H9 (cell line): ENCODE measurements at regions not wholly inside any gene's neighbourhood (a gene's known extent, or its start where the extent isn't known, plus 50 kb on each side); places are given as distances from the start of the nearest gene placed in this dataset.

Experiments used
- DNase-seq: peaks from one replicate; pipeline ENCODE4 v3.0.0-alpha.2; 2017
- H2AFZ ChIP-seq: one replicate; pipeline ENCODE4 v1.6.1; 2013; ENCODE audit warnings: mild to moderate bottlenecking, low read length, control low read depth, moderate library complexity
- H2AK5ac ChIP-seq: 2 replicates; pipeline ENCODE4 v1.6.1; 2013; ENCODE audit warnings: low read length, control low read depth, mixed read lengths; ENCODE audit not compliant: insufficient read length
- H2BK120ac ChIP-seq: one replicate; pipeline ENCODE4 v1.6.1; 2013; ENCODE audit warnings: low read depth, mild to moderate bottlenecking, low read length, control low read depth, inconsistent platforms; ENCODE audit not compliant: poor library complexity, severe bottlenecking
- H2BK12ac ChIP-seq: 2 replicates; pipeline ENCODE4 v1.6.1; 2013; ENCODE audit warnings: low read length, control low read depth, mixed read lengths, low read depth; ENCODE audit not compliant: insufficient read length
- H2BK15ac ChIP-seq: 2 replicates; pipeline ENCODE4 v1.6.1; 2013; ENCODE audit warnings: low read depth, low read length, control low read depth
- H2BK20ac ChIP-seq: one replicate; pipeline ENCODE4 v1.6.1; 2013; ENCODE audit warnings: low read depth, mild to moderate bottlenecking, low read length, control low read depth, inconsistent platforms; ENCODE audit not compliant: poor library complexity, severe bottlenecking
- H2BK5ac ChIP-seq: 2 replicates; pipeline ENCODE4 v1.6.1; 2013; ENCODE audit warnings: low read length, control low read depth, mixed read lengths; ENCODE audit not compliant: insufficient read length
- H3K14ac ChIP-seq: 2 replicates; pipeline ENCODE4 v1.6.1; 2013; ENCODE audit warnings: low read length, control low read depth; ENCODE audit not compliant: insufficient read depth
- H3K18ac ChIP-seq: 2 replicates; pipeline ENCODE4 v1.6.1; 2013; ENCODE audit warnings: low read depth, mild to moderate bottlenecking, mixed read lengths, low read length, control low read depth; ENCODE audit not compliant: insufficient read length
- H3K23ac ChIP-seq: 2 replicates; pipeline ENCODE4 v1.6.1; 2013; ENCODE audit warnings: low read length, control low read depth, mixed read lengths, low read depth; ENCODE audit not compliant: insufficient read length
- H3K23me2 ChIP-seq: 2 replicates; pipeline ENCODE4 v1.6.1; 2013; ENCODE audit warnings: low read depth, mild to moderate bottlenecking, mixed read lengths, low read length, control low read depth; ENCODE audit not compliant: insufficient read length, poor library complexity, severe bottlenecking
- H3K27ac ChIP-seq: 2 replicates; pipeline ENCODE4 v1.5.1; 2013; ENCODE audit warnings: low read length, control low read depth, mixed read lengths, low read depth; ENCODE audit not compliant: insufficient read length
- H3K27me3 ChIP-seq: 2 replicates; pipeline ENCODE4 v1.6.1; 2013; ENCODE audit warnings: low read length, control low read depth, inconsistent platforms; ENCODE audit not compliant: insufficient read depth
- H3K4ac ChIP-seq: 2 replicates; pipeline ENCODE4 v1.6.1; 2013; ENCODE audit warnings: low read depth, mild to moderate bottlenecking, control low read depth, inconsistent platforms, low read length, moderate library complexity
- H3K4me1 ChIP-seq: 2 replicates; pipeline ENCODE4 v1.6.1; 2013; ENCODE audit warnings: low read length, control low read depth, inconsistent platforms; ENCODE audit not compliant: insufficient read depth
- H3K4me2 ChIP-seq: 2 replicates; pipeline ENCODE4 v1.6.1; 2013; ENCODE audit warnings: low read length, control low read depth, mixed read lengths; ENCODE audit not compliant: insufficient read length, insufficient read depth
- H3K56ac ChIP-seq: 2 replicates; pipeline ENCODE4 v1.6.1; 2013; ENCODE audit warnings: low read depth, mild to moderate bottlenecking, mixed read lengths, low read length, control low read depth; ENCODE audit not compliant: insufficient read length
- H3K79me1 ChIP-seq: 2 replicates; pipeline ENCODE4 v1.6.1; 2013; ENCODE audit warnings: low read depth, mild to moderate bottlenecking, moderate library complexity, low read length, control low read depth, inconsistent platforms; ENCODE audit not compliant: insufficient read depth, poor library complexity, severe bottlenecking
- H3K79me2 ChIP-seq: 2 replicates; pipeline ENCODE4 v1.6.1; 2013; ENCODE audit warnings: low read length, control low read depth, inconsistent platforms; ENCODE audit not compliant: insufficient read depth
- H3K9ac ChIP-seq: 2 replicates; pipeline ENCODE4 v1.6.1; 2013; ENCODE audit warnings: low read length, control low read depth, mixed read lengths; ENCODE audit not compliant: insufficient read length; ENCODE audit errors: extremely low read depth
- H3K9me3 ChIP-seq: one replicate; pipeline ENCODE4 v1.6.1; 2013; ENCODE audit warnings: low read depth, low read length, inconsistent platforms; ENCODE audit not compliant: control insufficient read depth
- H3T11ph ChIP-seq: one replicate; pipeline ENCODE4 v1.6.1; 2013; ENCODE audit warnings: mild to moderate bottlenecking, low read length, control low read depth, inconsistent platforms
- H4K20me1 ChIP-seq: one replicate; pipeline ENCODE4 v1.6.1; 2013; ENCODE audit not compliant: control insufficient read depth, insufficient read length, insufficient read depth
- H4K5ac ChIP-seq: 2 replicates; pipeline ENCODE4 v1.6.1; 2013; ENCODE audit warnings: low read depth, mild to moderate bottlenecking, mixed read lengths, low read length, control low read depth; ENCODE audit not compliant: insufficient read length
- H4K8ac ChIP-seq: replicated peaks from 2 replicates; pipeline ENCODE4 v1.6.1; 2013; ENCODE audit warnings: low read length, control low read depth, mixed read lengths, low read depth; ENCODE audit not compliant: insufficient read length
- H4K91ac ChIP-seq: 2 replicates; pipeline ENCODE4 v1.6.1; 2013; ENCODE audit warnings: low read depth, mild to moderate bottlenecking, moderate library complexity, mixed read lengths, low read length, control low read depth; ENCODE audit not compliant: insufficient read length
- H3K27ac Mint-ChIP-seq, 3 experiments: 2 replicates in 2 of 3; 3 replicates in 1 of 3; pipeline ENCODE4 v1.8.0; 2020 to 2021; ENCODE audit warnings: mixed read lengths in 3 of 3, mild to moderate bottlenecking in 1 of 3, moderate library complexity in 1 of 3
- H3K27me3 Mint-ChIP-seq: 2 replicates; pipeline ENCODE4 v1.8.0; 2021; ENCODE audit warnings: low read depth, mild to moderate bottlenecking, moderate library complexity, mixed read lengths
- H3K36me3 Mint-ChIP-seq, 3 experiments: 2 replicates in 2 of 3; 3 replicates in 1 of 3; pipeline ENCODE4 v1.8.0; 2020 to 2021; ENCODE audit warnings: low read depth in 3 of 3, mixed read lengths in 3 of 3; ENCODE audit not compliant: insufficient read depth in 1 of 3
- H3K4me1 Mint-ChIP-seq, 2 experiments: 2 replicates each; pipeline ENCODE4 v1.8.0; 2020; ENCODE audit warnings: mixed read lengths in 2 of 2
- H3K4me3 Mint-ChIP-seq, 2 experiments: 2 replicates in 1 of 2; 3 replicates in 1 of 2; pipeline ENCODE4 v1.8.0; 2020 to 2021; ENCODE audit warnings: mild to moderate bottlenecking in 2 of 2, mixed read lengths in 2 of 2, moderate library complexity in 1 of 2
- H3K9me3 Mint-ChIP-seq, 2 experiments: 2 replicates in 1 of 2; 3 replicates in 1 of 2; pipeline ENCODE4 v1.8.0; 2020; ENCODE audit warnings: mild to moderate bottlenecking in 2 of 2, mixed read lengths in 2 of 2, moderate library complexity in 1 of 2
- CTCF ChIP-seq: fragments of 200-600 bp; sonication (generic); conservative IDR thresholded peaks from 3 replicates; pipeline ENCODE4 v1.8.0; 2021; ENCODE audit warnings: antibody characterized with exemption, mild to moderate bottlenecking
- WGBS: extraction: QIAGEN DNeasy Blood & Tissue Kit; methylation state at CpG from one replicate; pipeline ENCODE4 v1.1.7; 2013; ENCODE audit warnings: missing lambda C conversion rate, low lambda C conversion rate, mixed read lengths; ENCODE audit not compliant: insufficient read length; ENCODE audit errors: extremely low coverage; 5-methylcytosine and 5-hydroxymethylcytosine counted together

GRCh38 chr16:55072976-55073375 lies 142.3 kb downstream of the IRX5 start:
- WGBS, result no CpG with 5 or more reads among the region's 1 CpG
- no peak for TF ChIP-seq CTCF

More at GRCh38 chr16:55072976-55073375, 142.3 kb downstream of the IRX5 start:
- Histone ChIP-seq H3K4ac (no peak overlapping the region), H3K4me1 (no peaks in the 10 kb centered on the region), H3K9ac (no peak overlapping the region), H4K8ac (no peak overlapping the region), H3K18ac (no peak overlapping the region), H3K9me3 (no peaks in the 10 kb centered on the region), H2AK5ac (no peak overlapping the region), H3K79me1 (no peaks in the 10 kb centered on the region), H3K56ac (no peak overlapping the region), H3K23me2 (no peaks in the 10 kb centered on the region), H2BK5ac (no peak overlapping the region), H2BK20ac (no peak overlapping the region), H3K79me2 (no peaks in the 10 kb centered on the region), H2AFZ (no peak overlapping the region), H2BK15ac (no peak overlapping the region), H3K14ac (no peak overlapping the region), H2BK120ac (no peak overlapping the region), H3K23ac (no peak overlapping the region), H3K27ac (no peak overlapping the region), H3K27me3 (no peaks in the 10 kb centered on the region), H3K4me2 (no peak overlapping the region), H3T11ph (no peak overlapping the region), H4K5ac (no peak overlapping the region), H4K91ac (no peak overlapping the region), H2BK12ac (no peak overlapping the region), H4K20me1 (no peaks in the 10 kb centered on the region)
- Mint-ChIP-seq H3K27ac (peak overlapping the region in 1 of 3 experiments; percentile 50; a peak in 1 of 7 replicates), H3K9me3 (peaks cover 0 to 3% of the 10 kb centered on the region in 2 experiments; a peak in 3 of 5 replicates), H3K27me3 (peaks cover 11% of the 10 kb centered on the region), H3K4me1 (no peaks in the 10 kb centered on the region), H3K4me3 (no peak overlapping the region), H3K36me3 (no peaks in the 10 kb centered on the region)
- DNase-seq, result no peak
